GM23338 (cell line): ENCODE measurements at regions not wholly inside any gene's neighbourhood (a gene's known extent, or its start where the extent isn't known, plus 50 kb on each side); places are given as distances from the start of the nearest gene placed in this dataset.

Source experiments
- ATAC-seq: fragments of 200-7000 bp; cut with Tn5 transposase; 3 replicates; pipeline ENCODE4 v1.9.1; 2020
- DNase-seq: peaks from one replicate; pipeline ENCODE4 v3.0.0-alpha.2; 2015; ENCODE audit warnings: low spot score
- H2AFZ ChIP-seq: fragments of 200-600 bp; sonication (generic); 2 replicates; pipeline ENCODE4 v1.8.0; 2016; ENCODE audit warnings: antibody characterized with exemption, mild to moderate bottlenecking, moderate library complexity
- H3F3A ChIP-seq: fragments of 200-600 bp; sonication (generic); replicated peaks from 2 replicates; pipeline ENCODE4 v1.8.0; 2017; ENCODE audit warnings: antibody characterized with exemption, mixed run types, low read depth
- H3K27ac ChIP-seq: fragments of 200-600 bp; sonication (generic); 2 replicates; pipeline ENCODE4 v1.6.1; 2016; ENCODE audit warnings: low read depth
- H3K27me3 ChIP-seq: fragments of 200-600 bp; sonication (generic); 2 replicates; pipeline ENCODE4 v1.8.0; 2016; ENCODE audit warnings: mild to moderate bottlenecking, mixed run types, moderate library complexity; ENCODE audit not compliant: insufficient read depth
- H3K36me3 ChIP-seq: fragments of 200-600 bp; sonication (generic); 2 replicates; pipeline ENCODE4 v1.8.0; 2016; ENCODE audit warnings: mild to moderate bottlenecking; ENCODE audit not compliant: insufficient read depth
- H3K4me1 ChIP-seq: fragments of 200-600 bp; sonication (generic); 2 replicates; pipeline ENCODE4 v1.8.0; 2016; ENCODE audit warnings: mild to moderate bottlenecking, moderate library complexity; ENCODE audit not compliant: insufficient read depth
- H3K4me2 ChIP-seq: fragments of 200-600 bp; sonication (generic); 2 replicates; pipeline ENCODE4 v1.7.1; 2017; ENCODE audit warnings: mixed run types
- H3K4me3 ChIP-seq: fragments of 200-600 bp; sonication (generic); 2 replicates; pipeline ENCODE4 v1.6.1; 2016; ENCODE audit warnings: mixed run types
- H3K79me2 ChIP-seq: fragments of 200-600 bp; sonication (generic); replicated peaks from 2 replicates; pipeline ENCODE4 v1.8.0; 2017; ENCODE audit warnings: mild to moderate bottlenecking; ENCODE audit not compliant: insufficient read depth
- H3K9me2 ChIP-seq: fragments of 200-600 bp; sonication (generic); 2 replicates; pipeline ENCODE4 v1.8.0; 2017; ENCODE audit not compliant: insufficient read depth
- H4K20me1 ChIP-seq: fragments of 200-600 bp; sonication (generic); replicated peaks from 2 replicates; pipeline ENCODE4 v1.8.0; 2017; ENCODE audit warnings: mild to moderate bottlenecking; ENCODE audit not compliant: insufficient read depth
- H3K27ac Mint-ChIP-seq: 2 replicates; pipeline ENCODE4 v1.8.0; 2020; ENCODE audit warnings: inconsistent platforms, mild to moderate bottlenecking, moderate library complexity, mixed read lengths
- H3K27me3 Mint-ChIP-seq: 3 replicates; pipeline ENCODE4 v1.8.0; 2022; ENCODE audit warnings: low read depth, mild to moderate bottlenecking, moderate library complexity, mixed read lengths, inconsistent platforms; ENCODE audit not compliant: insufficient read depth, poor library complexity
- H3K36me3 Mint-ChIP-seq: 3 replicates; pipeline ENCODE4 v1.8.0; 2021; ENCODE audit warnings: low read depth, mild to moderate bottlenecking, inconsistent platforms, moderate library complexity, mixed read lengths
- H3K4me1 Mint-ChIP-seq: 3 replicates; pipeline ENCODE4 v1.8.0; 2020; ENCODE audit warnings: mild to moderate bottlenecking, inconsistent platforms, mixed read lengths
- H3K4me3 Mint-ChIP-seq: 3 replicates; pipeline ENCODE4 v1.8.0; 2021; ENCODE audit warnings: moderate library complexity, mild to moderate bottlenecking, inconsistent platforms, mixed read lengths
- H3K9me3 Mint-ChIP-seq: 3 replicates; pipeline ENCODE4 v1.8.0; 2020; ENCODE audit warnings: moderate library complexity, mild to moderate bottlenecking, inconsistent platforms, mixed read lengths
- ETS1 ChIP-seq: IDR thresholded peaks from 2 replicates; pipeline ENCODE4 v1.6.1; 2016; ENCODE audit warnings: antibody characterized with exemption
- EZH2 ChIP-seq: fragments of 200-600 bp; sonication (generic); IDR thresholded peaks from one replicate; pipeline ENCODE4 v1.8.0; 2017; ENCODE audit warnings: antibody characterized with exemption, mild to moderate bottlenecking, low read depth; ENCODE audit not compliant: unreplicated experiment
- EZH2phosphoT487 ChIP-seq: fragments of 200-600 bp; sonication (generic); IDR thresholded peaks from one replicate; pipeline ENCODE4 v1.8.1; 2018; ENCODE audit warnings: antibody characterized with exemption; ENCODE audit not compliant: unreplicated experiment
- JUNB ChIP-seq: IDR thresholded peaks from one replicate; pipeline ENCODE4 v1.6.1; 2016; ENCODE audit warnings: antibody characterized with exemption; ENCODE audit not compliant: unreplicated experiment
- NANOG ChIP-seq: IDR thresholded peaks from 2 replicates; pipeline ENCODE4 v1.6.1; 2016; ENCODE audit warnings: antibody characterized with exemption, borderline replicate concordance
- POLR2AphosphoS5 ChIP-seq: IDR thresholded peaks from 2 replicates; pipeline ENCODE4 v1.6.1; 2016; ENCODE audit warnings: antibody characterized with exemption, low read depth
- REST ChIP-seq: IDR thresholded peaks from one replicate; pipeline ENCODE4 v1.6.1; 2018; ENCODE audit warnings: antibody characterized with exemption; ENCODE audit not compliant: unreplicated experiment
- STAT1 ChIP-seq: IDR thresholded peaks from one replicate; pipeline ENCODE4 v1.6.1; 2016; ENCODE audit warnings: antibody characterized with exemption; ENCODE audit not compliant: unreplicated experiment
- ZNF114 ChIP-seq: fragments of 250-450 bp; sonication (Bioruptor Pico); IDR thresholded peaks from 2 replicates; pipeline ENCODE4 v1.5.0; 2020; ENCODE audit warnings: mild to moderate bottlenecking, moderate library complexity
- ZNF331 ChIP-seq: fragments of 250-450 bp; sonication (Bioruptor Pico); IDR thresholded peaks from 2 replicates; pipeline ENCODE4 v1.5.0; 2020; ENCODE audit warnings: low read depth, mild to moderate bottlenecking, moderate library complexity
- TF ChIP-seq, protein P1 (sequence below), 2 experiments: fragments of 200-600 bp in 1 of 2; sonication (generic) in 1 of 2; conservative IDR thresholded peaks; 2 replicates each; pipeline versions ENCODE4 v1.5.1 to v1.6.1; 2016 to 2017; ENCODE audit warnings: antibody characterized with exemption in 2 of 2, low read depth in 2 of 2, mild to moderate bottlenecking in 2 of 2, moderate library complexity in 1 of 2

- Histone ChIP-seq H3K27me3 (no peaks in the 10 kb centered on the region), H2AFZ (no peak overlapping the region), H3K9me2 (no peaks in the 10 kb centered on the region), H3F3A (no peaks in the 10 kb centered on the region), H3K4me2 (no peak overlapping the region), H3K4me3 (no peak overlapping the region), H3K36me3 (no peaks in the 10 kb centered on the region), H3K79me2 (no peaks in the 10 kb centered on the region), H4K20me1 (no peaks in the 10 kb centered on the region), H3K27ac (no peak overlapping the region), H3K4me1 (peaks cover 6% of the 10 kb centered on the region; the same call in 1 of the 2 replicates)
- H3K9me3 Mint-ChIP-seq = no peaks in the 10 kb centered on the region
- H3K36me3 Mint-ChIP-seq = no peaks in the 10 kb centered on the region
- H3K4me3 Mint-ChIP-seq = no peak overlapping the region
- ATAC-seq (no peak), DNase-seq (no peak)
- no peak overlapping the region for H3K27ac Mint-ChIP-seq
- no peak for TF ChIP-seq ZNF331 (CRISPR knock-in tag)
- no peak for TF ChIP-seq STAT1
- no peaks in the 10 kb centered on the region for H3K27me3 Mint-ChIP-seq
- peaks cover 5% of the 10 kb centered on the region; the same call in 2 of the 3 replicates for H3K4me1 Mint-ChIP-seq
Observed at GRCh38 chr2:40751981-40752380, 300.1 kb upstream of the SLC8A1 start.

DNA sequence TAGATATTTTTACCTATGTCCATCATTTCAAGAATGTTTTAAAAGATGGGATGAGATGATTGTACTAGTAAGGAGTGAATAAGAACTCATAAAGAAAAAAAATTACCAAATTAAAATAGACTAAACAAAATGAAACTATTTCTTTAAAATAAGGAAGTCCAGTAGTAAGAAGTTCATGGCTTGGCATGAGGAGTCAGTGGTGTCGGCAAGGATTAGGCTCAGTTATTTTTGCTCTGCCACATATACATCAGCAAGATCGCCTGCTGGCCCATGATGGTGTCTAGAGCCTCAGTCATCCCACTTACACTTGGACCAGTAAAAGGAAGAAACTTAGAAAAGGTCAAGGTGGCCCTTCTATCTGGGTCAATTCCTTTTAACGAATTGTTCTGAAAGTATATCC is 300.9 kb upstream of the SLC8A1 start:
- no peaks in the 10 kb centered on the region for H3K36me3 Mint-ChIP-seq
- H3K27ac Mint-ChIP-seq = no peak overlapping the region
- H3K4me1 ChIP-seq = peaks cover 6% of the 10 kb centered on the region; the same call in 1 of the 2 replicates
- H4K20me1 ChIP-seq = no peaks in the 10 kb centered on the region
- peaks cover 5% of the 10 kb centered on the region; the same call in 2 of the 3 replicates for H3K4me1 Mint-ChIP-seq
- H3K36me3 ChIP-seq = no peaks in the 10 kb centered on the region
- no peak overlapping the region for H3K4me2 ChIP-seq
- H3K4me3 Mint-ChIP-seq = no peak overlapping the region
- H3K4me3 ChIP-seq = no peak overlapping the region
- H2AFZ ChIP-seq = peak overlapping the region; percentile 4; the same call in 1 of the 2 replicates
- no peak for DNase-seq
- no peaks in the 10 kb centered on the region for H3F3A ChIP-seq
- no peaks in the 10 kb centered on the region for H3K27me3 ChIP-seq
- no peaks in the 10 kb centered on the region for H3K9me3 Mint-ChIP-seq
- H3K9me2 ChIP-seq = no peaks in the 10 kb centered on the region
- no peak for ATAC-seq
- H3K27me3 Mint-ChIP-seq = no peaks in the 10 kb centered on the region
- H3K27ac ChIP-seq = no peak overlapping the region
- no peaks in the 10 kb centered on the region for H3K79me2 ChIP-seq
- TF ChIP-seq EZH2 (no peak), REST (no peak), ZNF114 (no peak), POLR2AphosphoS5 (no peak), STAT1 (no peak), JUNB (no peak), NANOG (no peak), ETS1 (no peak), EZH2phosphoT487 (no peak), ZNF331 (CRISPR knock-in tag) (no peak)
- TF ChIP-seq, protein P1, sequence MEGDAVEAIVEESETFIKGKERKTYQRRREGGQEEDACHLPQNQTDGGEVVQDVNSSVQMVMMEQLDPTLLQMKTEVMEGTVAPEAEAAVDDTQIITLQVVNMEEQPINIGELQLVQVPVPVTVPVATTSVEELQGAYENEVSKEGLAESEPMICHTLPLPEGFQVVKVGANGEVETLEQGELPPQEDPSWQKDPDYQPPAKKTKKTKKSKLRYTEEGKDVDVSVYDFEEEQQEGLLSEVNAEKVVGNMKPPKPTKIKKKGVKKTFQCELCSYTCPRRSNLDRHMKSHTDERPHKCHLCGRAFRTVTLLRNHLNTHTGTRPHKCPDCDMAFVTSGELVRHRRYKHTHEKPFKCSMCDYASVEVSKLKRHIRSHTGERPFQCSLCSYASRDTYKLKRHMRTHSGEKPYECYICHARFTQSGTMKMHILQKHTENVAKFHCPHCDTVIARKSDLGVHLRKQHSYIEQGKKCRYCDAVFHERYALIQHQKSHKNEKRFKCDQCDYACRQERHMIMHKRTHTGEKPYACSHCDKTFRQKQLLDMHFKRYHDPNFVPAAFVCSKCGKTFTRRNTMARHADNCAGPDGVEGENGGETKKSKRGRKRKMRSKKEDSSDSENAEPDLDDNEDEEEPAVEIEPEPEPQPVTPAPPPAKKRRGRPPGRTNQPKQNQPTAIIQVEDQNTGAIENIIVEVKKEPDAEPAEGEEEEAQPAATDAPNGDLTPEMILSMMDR (conservative IDR thresholded peaks at IDR 0.05; ENCODE audit: low read depth in 2 of 2) = no peak
